Ishikawa (cell line): ENCODE measurements at regions not wholly inside any gene's neighbourhood (a gene's known extent, or its start where the extent isn't known, plus 50 kb on each side); places are given as distances from the start of the nearest gene placed in this dataset.

Experiments
- CEBPB ChIP-seq: IDR thresholded peaks from 2 replicates; pipeline ENCODE4 v1.6.1; 2012
- CREB1 ChIP-seq: IDR thresholded peaks from 2 replicates; pipeline ENCODE4 v1.6.1; 2012; ENCODE audit warnings: low read depth
- EGR1 ChIP-seq: IDR thresholded peaks from 2 replicates; pipeline ENCODE4 v1.6.1; 2012
- EP300 ChIP-seq: IDR thresholded peaks from 2 replicates; pipeline ENCODE4 v1.6.1; 2012; ENCODE audit warnings: borderline replicate concordance
- FOXM1 ChIP-seq: IDR thresholded peaks from 2 replicates; pipeline ENCODE4 v1.6.1; 2012; ENCODE audit warnings: low read depth, borderline replicate concordance
- NFIC ChIP-seq: IDR thresholded peaks from 2 replicates; pipeline ENCODE4 v1.6.1; 2012
- RAD21 ChIP-seq: IDR thresholded peaks from 2 replicates; pipeline ENCODE4 v1.6.1; 2012; ENCODE audit warnings: low read depth
- REST ChIP-seq: IDR thresholded peaks from 2 replicates; pipeline ENCODE4 v1.6.1; 2012; ENCODE audit warnings: low read depth, mild to moderate bottlenecking
- TAF1 ChIP-seq: IDR thresholded peaks from 2 replicates; pipeline ENCODE4 v1.6.1; 2012; ENCODE audit warnings: low read depth, mild to moderate bottlenecking
- TCF12 ChIP-seq: IDR thresholded peaks from 2 replicates; pipeline ENCODE4 v1.6.1; 2012; ENCODE audit warnings: low read depth
- TEAD4 ChIP-seq: IDR thresholded peaks from 2 replicates; pipeline ENCODE4 v1.6.1; 2012
- USF1 ChIP-seq: IDR thresholded peaks from 2 replicates; pipeline ENCODE4 v1.6.1; 2012
- YY1 ChIP-seq: IDR thresholded peaks from 2 replicates; pipeline ENCODE4 v1.6.1; 2012; ENCODE audit warnings: low read depth
- ZBTB7A ChIP-seq: IDR thresholded peaks from 2 replicates; pipeline ENCODE4 v1.6.1; 2012; ENCODE audit warnings: low read depth
- TF ChIP-seq, protein P1 (sequence below): IDR thresholded peaks from 2 replicates; pipeline ENCODE4 v1.6.1; 2012

DNA sequence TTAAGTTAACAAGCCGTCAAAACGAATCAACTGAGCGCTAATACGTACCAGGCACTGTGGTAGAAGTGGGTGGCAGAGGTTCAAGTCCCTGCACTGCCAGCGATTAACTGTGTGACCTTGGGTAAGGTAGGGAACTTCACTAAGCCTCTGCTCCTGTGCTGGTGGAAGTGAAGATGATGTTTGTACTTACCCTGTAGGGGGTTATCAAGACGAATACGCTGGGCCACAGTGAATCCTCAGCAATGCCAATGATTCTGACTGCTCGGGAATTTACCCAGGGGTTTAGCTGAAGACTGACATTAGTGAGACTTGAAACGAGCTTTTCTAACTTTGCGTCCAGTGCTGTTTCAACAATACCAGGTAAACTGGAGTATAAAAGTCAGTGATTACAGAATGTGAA is 305.3 kb downstream of the FGF9 start:
- TF ChIP-seq TCF12 (no peak), NFIC (no peak), USF1 (no peak), TAF1 (no peak), ZBTB7A (no peak), YY1 (no peak), CREB1 (no peak), CEBPB (no peak), EP300 (no peak)

DNA sequence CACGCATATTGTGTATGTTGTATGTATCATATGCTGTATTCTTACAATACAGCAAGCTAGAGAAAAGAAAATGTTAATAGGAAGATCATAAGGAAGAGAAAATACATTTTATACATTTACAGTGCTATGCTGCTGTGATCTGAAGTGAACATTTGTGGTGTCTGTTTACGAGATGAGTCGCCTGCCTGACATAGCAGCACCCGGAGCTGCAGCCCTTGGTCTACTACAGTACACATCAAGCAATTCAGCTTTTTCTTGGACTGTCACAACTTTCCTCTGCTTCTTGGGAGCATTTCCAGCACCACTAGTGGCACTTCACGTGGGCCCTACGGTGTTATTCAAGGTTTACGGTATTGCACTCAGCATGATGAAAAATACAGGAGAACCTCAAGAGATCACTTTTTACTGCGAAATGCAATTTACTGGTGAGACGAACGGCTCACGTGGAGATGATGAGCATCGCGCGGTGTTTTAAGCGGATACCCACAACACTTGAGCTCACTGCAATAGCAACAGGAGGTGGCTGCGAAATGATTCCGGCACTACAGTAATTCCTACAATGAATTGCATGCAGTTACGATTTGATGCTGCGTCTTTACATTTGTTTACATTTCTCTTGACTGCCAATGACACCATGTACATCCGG is 308.4 kb downstream of the FGF9 start:
- TF ChIP-seq CREB1 (no peak), EP300 (no peak), USF1 (no peak), TAF1 (no peak), CEBPB (no peak), RAD21 (no peak), FOXM1 (no peak), TEAD4 (no peak), ZBTB7A (no peak), NFIC (no peak), TCF12 (no peak), EGR1 (no peak), REST (no peak), YY1 (no peak)
- TF ChIP-seq, protein P1, sequence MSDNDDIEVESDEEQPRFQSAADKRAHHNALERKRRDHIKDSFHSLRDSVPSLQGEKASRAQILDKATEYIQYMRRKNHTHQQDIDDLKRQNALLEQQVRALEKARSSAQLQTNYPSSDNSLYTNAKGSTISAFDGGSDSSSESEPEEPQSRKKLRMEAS = no peak

DNA sequence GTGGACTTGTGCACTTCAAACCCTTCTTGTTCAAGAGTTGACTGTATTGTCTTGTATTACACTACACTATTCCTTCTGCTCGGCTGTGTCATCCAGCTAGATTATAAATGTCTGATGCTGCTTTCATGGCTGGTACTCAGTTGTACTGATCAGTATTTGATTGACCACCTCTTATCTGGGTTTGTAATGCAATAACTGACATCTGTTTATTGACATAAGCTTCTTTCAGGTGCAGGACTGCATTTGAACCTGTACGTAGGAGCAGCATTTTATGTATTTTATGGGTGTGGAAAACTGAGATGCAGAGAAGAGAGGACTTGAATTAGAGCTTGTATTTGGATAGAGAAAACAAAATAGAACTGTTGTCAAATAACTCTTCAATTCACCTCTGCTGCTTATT is 309.2 kb downstream of the FGF9 start:
- TF ChIP-seq USF1 = no peak
- no peak for TF ChIP-seq CREB1

DNA sequence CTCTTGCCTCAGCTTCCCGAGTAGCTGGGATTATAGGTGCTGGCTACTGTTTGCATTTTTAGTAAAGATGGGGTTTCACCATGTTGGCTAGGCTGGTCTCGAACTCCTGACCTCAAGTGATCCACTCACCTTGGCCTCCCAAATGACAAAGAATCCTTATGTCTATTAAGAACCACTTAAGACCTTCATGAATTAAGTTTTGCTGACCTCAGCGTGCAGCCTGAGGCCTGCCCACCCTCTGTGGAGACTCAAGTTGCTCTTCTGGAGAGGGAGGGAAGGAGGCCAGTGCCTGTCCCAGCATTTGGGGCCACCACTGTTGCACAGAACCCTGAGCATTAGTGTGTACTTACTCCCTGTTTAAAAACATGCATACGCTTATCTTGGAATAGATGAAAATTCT is 313.3 kb downstream of the FGF9 start:
- TF ChIP-seq CREB1 (no peak), USF1 (no peak), REST (no peak), RAD21 (no peak), FOXM1 (no peak), TAF1 (no peak), EGR1 (no peak), CEBPB (no peak), TEAD4 (no peak), YY1 (no peak), ZBTB7A (no peak), TCF12 (no peak), NFIC (no peak), EP300 (no peak)
- TF ChIP-seq, protein P1 = no peak

DNA sequence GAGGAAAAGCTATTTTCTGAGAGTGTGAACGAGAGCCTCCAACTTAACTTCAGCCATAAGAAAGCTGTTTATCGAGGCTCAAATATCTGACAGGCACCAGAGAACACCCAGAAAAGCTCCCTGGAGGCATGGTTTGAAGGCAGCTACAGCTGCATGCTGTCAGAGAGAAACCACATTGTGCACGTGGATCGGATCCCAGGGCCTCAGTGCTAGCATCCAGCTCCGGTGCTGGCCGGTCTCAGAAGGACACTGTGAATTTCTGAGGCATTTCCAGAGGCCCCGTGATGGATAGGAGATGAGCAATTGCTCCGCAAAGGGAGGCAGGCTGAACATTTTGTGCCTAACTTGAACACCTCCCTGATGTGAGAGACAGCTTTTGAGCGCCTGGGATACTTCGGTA is 315.7 kb downstream of the FGF9 start:
- TF ChIP-seq TAF1 = no peak

- TF ChIP-seq ZBTB7A (no peak), NFIC (no peak), REST (no peak), EP300 (no peak), RAD21 (no peak), FOXM1 (no peak), YY1 (no peak), TEAD4 (no peak), CREB1 (no peak), TAF1 (no peak), CEBPB (no peak), USF1 (no peak), EGR1 (no peak), TCF12 (no peak)
- TF ChIP-seq, protein P1 = no peak
These were observed 316.9 kb downstream of the FGF9 start for GRCh38 chr13:21987793-21988192.
